Activated CD8-positive, alpha-beta memory T cell treated with anti-CD3 and anti-CD28 coated beads, Interleukin-2, amount 50 U/mL, for 24 hours (primary cell): ENCODE measurements at regions not wholly inside any gene's neighbourhood (a gene's known extent, or its start where the extent isn't known, plus 50 kb on each side); places are given as distances from the start of the nearest gene placed in this dataset.

Source experiments
- DNase-seq: peaks from one replicate; pipeline ENCODE4 v3.0.0-alpha.2; 2020; ENCODE audit errors: extremely low read depth

DNA sequence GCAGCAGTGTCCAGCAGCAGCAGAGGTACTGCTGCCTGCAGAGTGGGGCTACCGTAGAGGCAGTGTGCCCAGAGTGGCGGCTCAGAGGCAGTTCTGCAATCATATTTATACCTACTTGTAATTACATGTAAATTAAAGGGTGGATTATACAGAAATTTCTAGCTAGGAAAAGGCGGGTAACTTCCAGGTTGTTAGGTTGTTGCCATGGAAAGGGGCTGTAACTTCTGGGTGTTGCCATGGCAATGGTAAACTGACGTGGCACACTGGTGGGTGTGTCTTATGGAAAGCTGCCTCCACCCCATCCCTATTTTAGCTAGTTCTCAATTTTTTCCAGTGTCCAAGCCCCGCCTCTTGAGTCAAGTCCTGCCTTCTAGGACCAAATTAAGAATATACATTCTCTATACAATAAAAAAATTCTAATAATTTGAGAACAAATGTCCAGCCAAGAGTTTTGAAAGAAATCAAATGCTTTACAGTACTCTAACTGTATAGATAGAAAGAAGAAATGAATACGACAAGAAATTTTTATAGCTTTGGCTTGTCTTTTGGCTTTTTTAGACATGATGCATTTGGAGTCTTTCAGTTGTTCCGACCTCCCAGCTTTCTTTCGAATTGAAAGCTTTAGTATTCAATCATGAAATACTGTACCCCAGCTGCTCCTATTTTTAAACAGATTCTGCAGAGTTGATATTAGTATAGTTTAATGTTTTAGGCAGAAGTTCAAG, 816.6 kb downstream of the DIAPH3 start:
- no peak for DNase-seq

DNA sequence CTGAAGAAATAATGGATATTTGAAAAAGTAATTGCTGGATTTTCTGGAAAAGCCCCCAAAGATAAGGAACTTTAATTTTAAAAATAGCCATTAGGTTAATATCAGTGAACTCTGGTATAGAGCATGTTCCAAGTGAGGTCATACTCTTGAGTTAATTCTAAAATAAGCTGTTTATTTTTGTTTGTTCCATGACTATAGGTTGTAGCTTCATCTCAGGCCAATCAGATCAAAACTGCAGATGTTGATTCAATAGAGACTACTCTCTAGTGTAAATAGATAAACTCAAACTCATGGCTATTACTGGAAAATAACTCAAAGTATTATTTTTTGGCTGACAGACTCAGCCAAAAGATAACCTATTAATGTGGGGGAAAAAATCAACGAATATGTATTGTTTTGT, 815.1 kb downstream of the DIAPH3 start:
- DNase-seq = no peak

DNA sequence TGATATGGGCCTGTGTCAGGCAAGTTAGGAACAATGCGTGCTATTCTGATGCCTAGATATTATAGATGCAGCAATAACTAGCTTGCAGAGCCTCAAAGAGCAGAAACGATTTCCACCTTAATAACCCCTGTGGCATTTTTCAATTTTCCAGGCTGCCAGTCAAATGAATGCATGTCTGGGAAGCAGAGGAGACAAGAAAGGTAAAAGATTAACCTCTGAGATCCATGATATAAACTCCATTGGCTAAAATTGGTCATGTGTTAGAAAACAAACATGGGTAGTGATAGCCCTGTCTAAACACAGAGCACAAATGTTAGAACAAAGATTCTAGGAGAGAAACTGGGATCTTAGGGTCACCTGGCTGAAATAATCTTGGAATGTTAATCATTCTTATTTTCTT, 811.1 kb downstream of the DIAPH3 start:
- no peak for DNase-seq

DNA sequence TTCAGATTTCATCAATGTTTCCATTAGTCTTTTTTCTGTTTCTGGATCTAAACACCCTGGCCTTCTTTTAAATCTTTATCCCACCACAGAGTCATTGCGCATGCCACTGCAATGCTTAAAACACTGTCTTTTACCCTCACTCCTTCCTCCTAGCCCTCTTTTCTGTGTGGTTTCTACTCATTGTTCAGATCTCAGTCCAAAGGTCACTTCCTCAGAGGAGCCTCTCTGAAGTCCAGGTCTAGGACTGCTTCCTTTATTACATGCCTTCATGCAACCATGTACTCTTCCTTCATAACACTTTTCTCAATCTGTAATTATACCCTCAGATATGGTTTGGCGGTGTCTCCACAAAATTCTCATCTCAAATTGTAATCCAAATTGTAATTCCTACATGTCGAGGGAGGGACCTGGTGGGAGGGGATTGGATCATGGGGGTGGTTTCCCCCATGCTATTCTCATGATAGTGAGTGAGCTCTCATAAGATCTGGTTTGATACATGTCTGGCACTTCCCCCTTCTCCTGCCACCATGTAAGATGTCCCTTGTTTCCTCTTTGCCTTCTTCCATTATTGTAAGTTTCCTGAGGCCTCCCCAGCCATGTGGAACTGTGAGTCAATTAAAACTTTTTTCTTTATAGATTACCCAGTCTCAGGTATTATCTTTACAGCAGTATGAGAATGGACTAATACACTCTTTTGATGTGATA, 808.9 kb downstream of the DIAPH3 start:
- no peak for DNase-seq

DNA sequence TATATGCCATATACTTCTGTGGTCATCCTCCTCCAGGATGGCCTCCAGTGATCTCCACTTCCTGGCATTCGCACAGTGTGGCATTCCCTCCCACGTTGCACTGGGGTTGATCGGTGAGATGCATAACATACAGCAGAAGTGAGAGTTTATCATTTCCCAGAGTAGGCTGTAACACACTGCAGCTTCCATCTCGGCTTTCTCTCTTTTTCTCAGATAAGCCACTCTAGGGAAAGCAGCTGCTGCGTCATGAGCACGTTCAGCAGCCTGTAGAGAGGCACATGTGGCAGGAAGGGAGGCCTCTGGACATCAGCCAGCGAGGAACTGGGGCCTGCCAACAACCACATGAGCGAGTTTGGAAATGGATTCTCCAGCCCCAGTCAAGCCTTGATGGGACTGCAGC, 807.1 kb downstream of the DIAPH3 start:
- DNase-seq = no peak

DNA sequence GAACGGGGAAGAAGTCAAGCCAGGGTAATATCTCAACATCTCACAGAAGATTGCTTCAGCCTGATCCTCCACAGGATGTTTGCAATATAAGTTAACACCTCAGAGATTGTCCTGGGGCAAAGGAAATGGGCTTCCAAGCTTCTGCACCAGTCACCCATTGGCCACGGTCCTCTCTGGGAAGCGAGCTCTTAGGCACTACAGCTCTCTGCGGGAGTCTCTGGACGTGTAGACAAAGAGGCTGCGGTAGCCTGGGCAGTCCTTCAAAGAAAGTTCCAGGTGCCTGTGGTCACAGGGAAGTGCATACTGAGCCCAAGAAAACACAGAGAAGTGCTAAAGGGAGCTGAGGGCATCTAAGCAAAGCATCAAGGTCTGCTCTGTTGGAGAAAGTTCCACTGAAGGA, 805.7 kb downstream of the DIAPH3 start:
- DNase-seq = no peak

DNA sequence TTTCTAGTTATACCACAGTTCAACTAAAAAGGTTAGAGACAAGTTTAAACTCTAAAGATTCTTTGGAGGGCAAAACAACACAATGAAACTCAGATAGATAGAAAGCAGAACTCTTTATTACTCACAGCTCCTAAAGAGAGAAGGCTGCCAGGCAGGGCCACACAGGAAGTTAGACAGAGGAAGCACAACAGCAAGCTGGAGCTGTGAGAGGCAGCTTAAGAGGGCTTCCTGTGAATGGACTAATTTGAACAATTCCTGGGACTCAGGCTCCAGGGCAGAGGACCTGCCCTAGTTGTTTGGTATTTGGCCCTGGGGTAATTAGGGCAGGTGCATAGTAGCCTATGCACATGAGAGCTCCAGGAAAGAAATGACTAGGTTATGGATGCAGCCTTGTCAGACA, 803.6 kb downstream of the DIAPH3 start:
- DNase-seq = no peak

DNA sequence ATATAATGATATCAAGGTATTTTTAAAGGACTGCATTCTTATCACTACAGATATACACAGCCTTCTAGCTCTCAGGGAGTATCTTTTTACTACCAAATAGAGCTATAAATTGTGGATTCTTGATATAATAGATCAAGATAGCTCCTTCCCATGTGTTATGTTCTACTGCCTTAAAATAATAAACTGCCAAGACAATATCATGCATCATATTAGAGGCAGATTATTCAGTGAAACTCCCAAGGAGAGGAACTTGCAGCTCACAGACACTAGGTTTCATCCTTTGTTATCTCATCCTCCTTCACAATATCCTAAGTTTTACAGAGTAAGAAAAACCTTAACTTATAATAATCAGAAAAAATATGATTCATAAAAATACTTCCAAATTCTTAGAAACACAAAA, 802.8 kb downstream of the DIAPH3 start:
- DNase-seq = no peak

DNA sequence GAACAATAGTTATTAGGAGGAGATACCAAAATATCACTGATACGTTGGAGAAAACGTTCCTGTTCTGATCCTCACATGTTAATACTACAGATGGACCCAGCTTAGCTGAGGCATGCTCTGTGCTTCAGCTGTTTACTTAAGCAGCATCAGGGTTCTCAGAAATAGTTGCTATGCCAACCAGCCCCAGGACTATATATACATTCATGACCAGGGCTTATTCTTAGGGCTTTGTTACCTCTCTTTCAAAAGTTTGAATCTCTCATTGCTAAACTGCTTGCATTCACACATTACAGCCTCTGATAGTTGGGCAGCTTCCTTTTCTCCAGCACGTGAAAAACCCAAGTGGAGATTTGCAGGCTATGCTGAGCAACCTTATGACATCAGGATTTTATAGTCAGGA, 800.4 kb downstream of the DIAPH3 start:
- DNase-seq = no peak

DNA sequence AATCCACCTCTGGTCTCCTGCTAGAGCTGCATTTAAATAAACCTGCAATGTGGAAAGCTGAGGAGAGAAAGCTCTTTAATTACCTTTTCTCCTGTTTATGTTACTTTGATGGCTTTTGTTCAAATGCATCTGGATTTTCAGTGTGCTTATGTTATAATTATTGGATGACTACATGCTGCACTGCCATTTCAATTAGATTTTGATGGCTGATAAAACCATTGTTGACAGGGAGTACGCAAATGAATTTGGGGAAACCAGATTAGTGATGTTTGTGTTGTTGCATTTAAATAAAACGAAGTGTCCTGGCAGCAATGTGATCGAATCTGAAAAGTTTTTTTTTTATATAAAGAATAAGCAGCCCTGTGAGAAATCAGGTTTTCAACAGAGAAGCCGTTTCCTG, 799.8 kb downstream of the DIAPH3 start:
- no peak for DNase-seq

DNA sequence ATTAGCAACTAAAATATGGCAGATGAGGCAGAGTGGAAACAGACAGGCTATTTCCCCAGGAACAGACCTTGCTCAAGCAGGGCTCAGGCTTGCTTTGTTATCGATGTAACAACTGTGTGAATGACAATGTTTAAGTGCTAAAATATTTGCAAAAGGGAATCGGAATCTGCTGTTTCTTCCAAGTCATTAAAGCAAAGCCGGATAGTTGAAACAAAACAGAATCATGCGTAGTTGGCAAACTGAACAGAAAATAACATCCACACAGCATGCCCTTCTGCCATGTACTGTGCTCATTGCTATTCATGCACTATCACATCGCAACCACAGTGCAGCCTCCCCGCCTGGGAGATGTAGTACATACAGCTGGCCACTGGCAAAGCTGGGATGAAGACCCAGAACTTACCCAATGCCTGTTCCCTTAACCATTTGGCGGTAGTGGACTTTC, 799.1 kb downstream of the DIAPH3 start:
- DNase-seq = no peak

DNA sequence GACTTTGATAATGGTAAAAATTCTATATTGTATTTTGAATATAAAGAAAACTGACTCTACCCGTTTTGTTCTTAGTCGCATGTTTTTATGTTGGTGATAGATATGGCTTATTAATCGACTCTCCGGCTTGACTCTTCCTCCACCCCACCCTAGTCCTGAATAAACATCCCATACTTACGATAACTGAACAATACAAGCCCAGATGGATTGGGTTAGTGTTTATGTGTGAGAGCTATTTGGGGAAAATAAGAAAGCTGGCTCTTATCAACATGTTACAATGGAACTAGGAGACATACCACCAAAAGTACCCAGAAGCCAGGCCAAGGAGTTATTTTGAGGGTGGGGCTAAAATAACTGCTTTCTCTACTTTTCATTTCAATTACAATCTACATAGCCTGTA, 796.3 kb downstream of the DIAPH3 start:
- DNase-seq = no peak

DNA sequence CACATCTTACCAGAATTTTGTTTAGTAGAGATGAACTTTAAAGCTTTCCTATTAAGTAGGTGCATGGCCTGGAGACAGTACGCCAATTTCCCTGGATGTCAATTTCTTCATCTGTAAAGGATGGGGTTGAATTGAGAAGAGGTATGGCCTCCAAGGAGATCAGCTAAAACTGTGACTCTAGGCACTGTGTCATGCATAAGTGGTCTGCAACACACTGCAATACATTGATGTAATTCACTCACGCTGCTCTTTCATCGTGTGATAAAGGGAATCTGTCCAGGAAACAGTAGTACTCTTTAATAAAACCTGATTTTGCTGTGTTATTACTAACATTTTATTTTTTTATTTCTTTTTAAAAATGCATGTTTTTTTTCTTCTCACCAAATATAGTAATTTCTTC, 795.8 kb downstream of the DIAPH3 start:
- DNase-seq = no peak

DNA sequence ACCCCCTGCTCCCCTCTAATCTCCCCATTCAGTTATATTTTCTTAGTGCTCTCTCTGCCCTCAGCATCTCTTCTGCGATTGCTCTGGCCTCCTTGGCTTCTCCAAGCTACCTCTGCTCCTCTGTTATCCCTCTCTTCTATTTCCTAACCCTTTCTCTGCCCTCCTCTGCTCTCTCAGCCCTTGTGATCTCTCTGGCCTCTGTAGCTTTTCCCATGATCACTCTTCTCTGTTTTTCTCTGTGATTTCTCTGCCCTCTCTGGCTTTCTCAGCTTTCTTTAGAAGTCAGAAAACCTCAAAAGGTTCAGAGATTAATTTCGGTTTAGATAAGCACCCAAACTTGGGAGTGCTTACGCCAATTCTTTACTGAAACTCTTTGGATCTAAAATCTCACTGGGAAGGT, 795.0 kb downstream of the DIAPH3 start:
- no peak for DNase-seq

DNA sequence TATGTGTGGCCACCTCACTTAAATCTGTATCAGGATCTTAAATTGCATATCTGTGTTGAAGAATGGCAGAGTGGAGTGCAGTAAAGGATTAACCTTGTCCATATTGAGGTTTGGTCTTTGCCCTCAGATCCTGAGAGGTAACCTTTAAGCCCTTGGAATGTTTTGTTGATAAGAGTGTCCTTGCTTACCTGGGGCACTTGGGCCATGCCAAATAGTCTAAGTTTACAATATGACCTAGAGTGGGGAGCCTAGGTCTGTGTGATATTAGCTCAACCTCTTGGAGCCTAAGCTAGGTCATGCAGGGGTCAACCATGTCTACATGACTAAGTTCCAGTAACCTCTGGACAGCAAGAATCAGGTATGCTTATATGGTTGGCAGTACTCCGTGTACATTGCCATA, 792.5 kb downstream of the DIAPH3 start:
- DNase-seq = no peak

DNA sequence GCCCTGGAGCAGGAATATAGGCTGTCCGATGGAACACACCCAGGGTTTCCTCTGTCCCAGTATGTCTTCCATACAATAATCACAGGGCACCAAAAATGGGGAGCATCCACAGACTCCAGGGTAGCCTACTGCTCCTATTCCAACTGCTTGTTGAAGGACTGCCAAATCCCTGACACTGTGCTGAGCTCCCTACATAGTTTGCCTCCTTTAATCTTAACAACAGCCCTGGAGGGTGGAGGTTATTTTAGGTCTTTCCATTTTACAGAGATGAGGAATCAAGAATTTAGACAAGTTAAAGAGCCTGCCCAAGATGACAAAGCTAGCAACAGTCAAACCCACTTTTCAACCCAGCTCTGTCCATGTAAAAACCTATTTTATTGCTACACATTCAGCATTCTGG, 790.4 kb downstream of the DIAPH3 start:
- DNase-seq = no peak

DNA sequence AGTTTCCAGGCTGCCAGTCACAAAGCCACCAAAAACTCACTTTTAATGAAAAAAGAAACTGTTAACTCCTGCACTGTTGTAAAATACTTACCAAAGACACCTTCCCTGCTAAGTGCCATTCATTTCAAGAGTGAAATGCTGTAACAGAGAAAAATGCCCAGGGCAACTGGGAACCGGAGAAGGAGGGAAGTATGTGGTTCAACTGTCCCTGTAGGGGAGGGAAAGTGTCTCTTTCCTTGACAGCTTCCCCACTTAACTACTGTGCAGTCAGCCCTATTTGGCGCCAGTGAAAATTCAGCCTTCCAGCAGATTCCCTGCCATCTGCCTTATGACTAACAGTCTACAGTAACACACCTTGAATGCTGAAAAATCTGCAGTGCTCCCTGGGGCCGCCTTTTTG, 789.0 kb downstream of the DIAPH3 start:
- no peak for DNase-seq

DNA sequence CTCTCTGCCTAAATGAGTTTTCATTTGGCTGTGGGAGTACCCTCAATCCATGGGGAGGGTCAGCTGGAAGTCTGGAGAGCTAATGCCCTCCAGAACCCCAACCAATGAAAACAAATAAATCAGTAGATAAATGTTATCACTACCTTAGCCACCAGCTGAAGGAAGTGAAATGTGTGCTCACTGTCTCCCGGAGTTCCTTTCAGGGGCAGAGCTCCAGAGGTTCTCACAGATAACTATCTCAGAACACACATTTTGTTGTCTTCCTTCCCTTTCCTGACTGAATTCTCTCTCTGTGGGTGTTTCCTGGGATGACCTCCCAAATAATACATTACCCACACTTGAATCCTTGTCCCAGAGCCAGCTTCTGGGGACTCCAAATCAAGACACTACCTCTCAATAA, 779.6 kb downstream of the DIAPH3 start:
- no peak for DNase-seq

DNA sequence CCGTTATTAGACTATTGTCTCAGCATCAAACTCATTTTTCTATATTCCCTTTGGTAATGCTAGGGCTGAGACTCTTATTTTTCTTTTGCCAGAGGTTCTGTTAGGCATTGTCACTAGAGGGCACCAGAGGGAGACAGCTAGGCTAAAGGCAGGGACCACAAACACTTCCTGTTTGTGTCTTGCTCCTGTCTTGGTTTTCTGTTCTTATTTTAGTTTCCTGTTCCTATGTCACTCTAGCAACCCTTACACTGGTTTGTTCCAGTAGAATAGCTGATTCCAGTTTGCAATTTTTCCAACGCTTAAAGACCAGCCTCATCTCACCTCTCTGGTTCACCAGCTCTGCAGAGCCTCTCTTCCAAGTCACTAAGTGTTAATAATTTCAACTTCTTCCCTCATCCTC, 772.0 kb downstream of the DIAPH3 start:
- DNase-seq = no peak

DNA sequence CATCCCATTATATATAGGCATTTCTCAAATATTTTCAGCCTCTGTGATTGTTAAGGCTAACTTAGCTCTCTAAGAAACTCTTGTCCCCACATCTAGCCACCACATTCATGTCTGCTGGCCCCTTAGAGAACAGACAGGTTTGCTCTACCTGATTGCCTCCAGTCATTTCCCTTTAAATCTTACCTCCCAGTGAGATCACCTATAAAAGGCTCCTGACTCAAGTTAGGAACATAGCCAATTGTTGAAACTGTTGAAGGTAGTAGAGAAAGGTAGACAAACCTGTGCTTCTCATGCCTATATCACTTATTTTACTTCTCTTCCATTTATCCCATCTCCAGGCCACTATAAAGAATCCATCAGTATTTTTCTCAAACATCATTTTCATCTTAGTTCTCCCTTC, 771.4 kb downstream of the DIAPH3 start:
- no peak for DNase-seq

DNA sequence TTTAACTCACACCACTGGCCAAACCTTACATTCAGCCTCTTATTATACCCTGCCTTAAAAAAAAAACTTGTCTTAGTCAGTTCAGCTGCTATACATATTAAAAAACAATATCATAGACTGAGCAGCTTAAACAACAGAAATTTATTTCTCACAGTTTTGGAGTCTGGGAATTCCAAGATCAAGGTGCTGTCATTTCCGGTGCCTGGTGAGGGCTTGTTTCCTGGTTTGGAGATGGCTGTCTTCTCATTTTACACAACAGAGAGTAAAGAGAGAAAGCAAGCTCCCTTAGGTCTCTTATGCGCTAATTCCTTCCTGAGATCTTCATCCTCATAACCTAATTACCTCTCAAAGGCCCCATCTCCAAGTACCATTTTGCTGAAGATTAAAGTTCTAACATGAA, 769.2 kb downstream of the DIAPH3 start:
- DNase-seq = no peak

DNA sequence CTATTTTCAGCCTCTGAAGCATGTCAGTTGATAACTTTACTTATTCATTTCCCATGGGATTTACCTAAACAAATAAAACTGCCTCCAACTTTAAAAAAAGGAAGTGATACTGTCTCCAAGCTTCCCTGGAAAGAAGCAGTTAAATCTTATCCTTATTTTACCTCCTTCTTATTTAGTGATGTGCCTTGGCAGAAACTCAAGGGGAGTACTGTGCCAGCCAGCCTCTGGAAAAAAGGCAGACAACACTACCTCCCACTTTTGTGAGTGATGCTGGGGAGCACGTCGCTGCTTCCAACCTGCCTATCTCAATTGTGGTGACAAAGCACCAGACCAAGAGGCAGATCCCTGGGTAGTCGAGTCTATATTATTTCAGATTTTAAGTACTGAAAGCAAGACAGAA, 765.6 kb downstream of the DIAPH3 start:
- DNase-seq = no peak

DNA sequence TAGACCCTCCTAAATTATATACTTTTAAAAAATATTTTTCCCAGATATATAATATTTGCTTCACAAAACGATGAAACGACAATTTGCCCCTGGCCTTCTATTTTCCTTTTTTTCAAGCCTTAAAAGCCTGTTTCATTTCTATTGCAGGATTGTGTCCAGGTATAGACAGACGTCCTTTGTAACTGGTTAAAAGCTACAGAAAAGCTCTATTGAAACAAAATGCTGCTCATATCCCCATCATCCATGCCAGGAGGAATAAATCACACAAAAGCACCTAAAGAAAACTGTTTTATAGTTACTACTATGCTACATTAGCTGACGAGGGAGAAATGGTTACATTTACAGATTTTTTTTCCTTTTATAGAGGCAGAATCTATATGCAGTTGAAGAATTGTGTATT, 765.1 kb downstream of the DIAPH3 start:
- no peak for DNase-seq

DNA sequence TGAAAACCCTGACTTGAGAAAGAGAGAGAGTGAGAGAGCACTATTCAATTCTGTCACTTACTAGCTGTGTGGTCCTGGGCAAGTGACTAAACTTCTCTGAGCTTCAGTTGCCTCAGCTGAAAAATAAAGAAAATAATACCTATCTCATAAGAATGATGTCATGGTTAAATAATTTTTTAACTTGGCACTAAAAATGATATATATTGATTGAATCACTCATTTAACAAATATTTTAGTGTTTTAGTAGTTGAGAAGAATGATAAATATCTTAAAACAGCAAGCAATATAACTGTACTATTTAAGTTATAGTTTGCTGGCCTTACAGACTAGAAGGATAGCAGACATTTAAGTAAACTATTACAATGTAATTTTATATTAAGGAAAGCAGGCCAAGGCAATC, 764.2 kb downstream of the DIAPH3 start:
- DNase-seq = no peak
